ENCODE measurements at regions not wholly inside any gene's neighbourhood (a gene's known extent, or its start where the extent isn't known, plus 50 kb on each side); places are given as distances from the start of the nearest gene placed in this dataset.

- TF ChIP-seq CTCF (IDR thresholded peaks at IDR 0.05; ENCODE audit: insufficient read depth, low read length, poor library complexity, severe bottlenecking) (no peak), EZH2phosphoT487 (conservative IDR thresholded peaks at IDR 0.05; ENCODE audit: low read length) (no peak)
These were observed 81.7 kb upstream of the FOXP4 start for GRCh38 chr6:41464481-41464880.
